GM19328 (cell line): ENCODE measurements at regions not wholly inside any gene's neighbourhood (a gene's known extent, or its start where the extent isn't known, plus 50 kb on each side); places are given as distances from the start of the nearest gene placed in this dataset.
"Not testable (repeated sequence)": the region's sequence is repeated elsewhere in the genome, so short reads cannot be mapped to it uniquely, and the experiment has no call there.

Experiments
- ATAC-seq: cut with Tn5 transposase; IDR thresholded peaks from one replicate; pipeline ENCODE4 v1.9.1; 2021; ENCODE audit warnings: mild to moderate bottlenecking, moderate library complexity; ENCODE audit not compliant: unreplicated experiment

- ATAC-seq: no peak
These were observed 161.4 kb upstream of the CDH11 start for GRCh38 chr16:65283181-65283651.

DNA sequence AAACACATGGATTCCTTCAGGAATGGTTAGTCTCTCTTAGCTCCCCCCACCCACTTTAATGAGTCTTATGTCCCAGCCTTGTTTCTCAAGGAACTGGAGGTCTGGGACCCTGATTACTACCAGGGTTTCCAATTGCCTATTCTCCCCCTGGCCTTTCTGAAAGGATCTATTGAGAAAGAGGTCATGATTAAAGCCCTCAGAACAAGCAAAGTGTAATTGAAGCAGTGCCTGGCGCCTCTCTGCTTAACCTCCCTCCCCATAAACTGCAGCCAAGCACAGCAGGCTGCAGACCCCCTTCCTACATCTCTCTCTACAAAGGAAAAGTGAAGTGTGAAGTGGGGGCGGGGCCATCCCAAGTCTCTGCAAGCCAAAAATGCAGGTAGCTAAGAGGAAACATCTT, 159.7 kb upstream of the CDH11 start:
- no peak for ATAC-seq

DNA sequence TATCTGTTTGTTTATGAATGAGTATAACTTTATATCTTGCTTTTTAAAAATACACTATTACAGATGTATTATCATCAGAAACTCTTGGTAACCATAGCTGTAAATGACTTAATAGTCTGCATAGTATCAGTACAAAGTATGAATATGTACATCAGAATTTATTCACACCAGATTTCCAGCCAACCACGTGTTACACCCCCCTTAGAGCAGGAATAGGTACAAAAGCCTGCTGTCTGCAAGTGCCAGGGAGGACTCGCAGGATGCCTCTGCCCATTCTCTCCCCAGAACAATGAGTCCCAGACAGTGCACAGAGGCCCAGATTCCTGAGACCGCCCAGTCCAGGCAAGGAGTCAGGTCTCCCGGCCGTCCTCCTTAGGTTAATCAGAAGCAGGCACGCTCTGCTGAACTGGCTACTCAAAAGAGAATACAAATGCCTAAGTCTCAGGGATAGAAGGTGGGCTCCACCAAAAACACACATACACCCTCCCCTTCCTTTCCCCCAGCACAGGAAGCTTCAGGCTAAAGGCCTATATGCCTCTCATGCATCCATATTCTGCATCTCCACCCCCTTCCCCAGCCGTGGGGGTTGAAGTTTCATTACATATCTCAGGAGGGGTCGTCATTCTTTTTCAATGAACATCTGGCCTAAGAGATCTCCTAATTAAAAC, 159.1 kb upstream of the CDH11 start:
- ATAC-seq: no peak

- ATAC-seq: no peak
These were observed 157.7 kb upstream of the CDH11 start for GRCh38 chr16:65279576-65279975.

GRCh38 chr16:65278874-65279273, 157.0 kb upstream of the CDH11 start:
- no peak for ATAC-seq

GRCh38 chr16:65274566-65274965, 152.7 kb upstream of the CDH11 start:
- no peak for ATAC-seq

- ATAC-seq: no peak
These were observed 151.0 kb upstream of the CDH11 start for GRCh38 chr16:65272699-65273414.

GRCh38 chr16:65271996-65272395, 150.1 kb upstream of the CDH11 start:
- no peak for ATAC-seq

GRCh38 chr16:65268331-65268730, 146.5 kb upstream of the CDH11 start:
- no peak for ATAC-seq

DNA sequence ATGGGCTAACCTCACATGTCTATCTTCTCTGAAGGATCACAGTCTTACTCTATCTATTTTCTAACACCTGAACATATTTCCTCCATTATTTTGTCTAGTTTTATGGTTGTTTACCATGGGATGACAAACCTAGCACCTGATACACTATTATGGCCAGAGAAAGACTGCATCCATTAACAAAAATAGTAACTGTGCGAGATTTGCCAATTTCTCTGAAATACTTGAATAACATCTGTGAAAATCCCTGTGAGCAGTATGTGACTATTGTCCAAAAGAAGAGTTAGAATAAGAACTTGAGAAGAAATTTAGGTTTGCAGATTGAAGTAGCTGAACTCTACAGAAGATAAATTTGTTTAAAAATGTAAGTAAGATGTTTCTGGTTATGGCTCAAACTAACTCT, 142.0 kb upstream of the CDH11 start:
- no peak for ATAC-seq

GRCh38 chr16:65260746-65261145, 138.9 kb upstream of the CDH11 start:
- ATAC-seq: no peak

DNA sequence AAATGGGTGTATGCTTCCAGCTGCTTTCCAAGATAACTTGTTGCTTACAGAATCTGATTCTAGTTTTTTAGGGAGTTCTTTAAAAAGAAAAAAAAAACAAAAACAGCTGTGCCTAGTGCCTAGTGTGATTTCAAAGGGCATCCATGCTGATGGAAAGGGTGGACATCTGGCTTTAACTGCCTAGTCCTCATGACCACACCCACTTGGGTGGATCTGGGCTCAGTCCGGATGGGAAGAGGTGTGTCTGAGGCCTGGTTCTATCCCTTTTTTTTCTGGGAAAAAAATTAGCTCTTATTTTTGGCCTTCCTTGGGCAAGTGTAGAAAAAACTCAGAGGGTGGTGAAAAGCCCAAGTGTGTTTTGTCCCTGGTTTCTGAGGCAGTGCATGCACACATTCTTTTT, 132.3 kb upstream of the CDH11 start:
- ATAC-seq: no peak

- no peak for ATAC-seq
These were observed 127.9 kb upstream of the CDH11 start for GRCh38 chr16:65249768-65250167.

DNA sequence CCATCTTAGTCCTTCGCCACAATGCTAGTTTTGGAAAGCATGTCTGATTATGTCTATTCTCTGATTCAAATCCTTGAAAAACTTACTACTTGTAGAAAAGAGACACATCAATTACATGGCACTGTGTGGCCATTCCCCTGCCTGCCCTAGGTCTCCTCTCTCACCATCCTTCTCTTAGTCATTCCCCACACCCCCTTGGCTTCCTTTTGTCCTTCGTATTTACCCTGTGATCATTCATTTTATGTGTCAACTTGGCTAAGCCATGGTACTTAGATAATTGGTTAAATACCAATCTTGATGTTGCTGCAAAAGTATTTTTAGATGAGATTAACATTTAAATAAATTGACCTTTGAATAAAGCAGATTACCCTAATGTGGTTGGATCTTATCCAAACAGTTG, 122.9 kb upstream of the CDH11 start:
- no peak for ATAC-seq

- ATAC-seq: no peak
These were observed 113.7 kb upstream of the CDH11 start for GRCh38 chr16:65235339-65236177.

GRCh38 chr16:65234721-65235320, 113.0 kb upstream of the CDH11 start:
- not testable (repeated sequence) for ATAC-seq

DNA sequence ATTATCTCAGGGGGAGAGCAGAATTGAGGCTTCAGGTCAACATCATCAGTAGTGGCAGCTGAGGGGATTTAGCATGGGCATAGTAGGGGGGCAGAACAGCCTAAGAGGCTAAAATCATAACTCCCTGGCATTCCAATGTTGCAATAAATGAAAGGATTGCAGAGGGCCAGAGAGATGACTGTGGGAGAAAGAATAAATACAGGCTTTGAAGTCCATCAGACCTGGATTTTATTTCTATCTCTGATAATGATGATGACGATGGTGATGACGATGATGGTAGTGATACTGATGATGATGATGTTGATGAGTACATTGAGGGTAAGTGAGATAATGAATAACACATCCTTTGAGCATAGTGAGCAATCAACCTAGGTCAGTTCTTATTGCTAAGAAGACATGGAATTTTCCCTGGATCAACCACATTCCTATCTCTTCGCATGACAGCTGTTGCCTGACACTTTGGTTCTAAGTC, 107.4 kb upstream of the CDH11 start:
- no peak for ATAC-seq

GRCh38 chr16:65227150-65227835, 105.4 kb upstream of the CDH11 start:
- ATAC-seq: no peak

- ATAC-seq: no peak
These were observed 104.2 kb upstream of the CDH11 start for GRCh38 chr16:65226077-65226476.

DNA sequence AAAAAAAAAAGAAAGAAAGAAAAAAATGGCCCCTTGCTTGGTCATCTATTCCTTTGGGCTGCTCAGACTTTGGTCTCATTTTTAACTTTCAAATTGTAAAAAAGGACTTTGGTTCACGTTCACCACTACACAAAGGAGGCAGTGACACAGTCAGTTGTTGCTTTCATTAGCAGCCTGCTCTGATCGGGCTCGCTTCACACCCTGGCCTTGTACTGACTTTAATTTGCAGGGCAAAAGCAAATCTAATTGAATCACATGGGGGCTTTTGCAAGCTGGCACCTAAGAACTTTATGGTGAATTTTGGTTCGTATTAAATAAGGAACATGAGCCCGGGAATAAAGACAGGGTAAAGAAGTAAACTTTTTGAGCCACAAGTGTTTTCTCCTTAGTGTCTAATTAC, 103.6 kb upstream of the CDH11 start:
- ATAC-seq: no peak

DNA sequence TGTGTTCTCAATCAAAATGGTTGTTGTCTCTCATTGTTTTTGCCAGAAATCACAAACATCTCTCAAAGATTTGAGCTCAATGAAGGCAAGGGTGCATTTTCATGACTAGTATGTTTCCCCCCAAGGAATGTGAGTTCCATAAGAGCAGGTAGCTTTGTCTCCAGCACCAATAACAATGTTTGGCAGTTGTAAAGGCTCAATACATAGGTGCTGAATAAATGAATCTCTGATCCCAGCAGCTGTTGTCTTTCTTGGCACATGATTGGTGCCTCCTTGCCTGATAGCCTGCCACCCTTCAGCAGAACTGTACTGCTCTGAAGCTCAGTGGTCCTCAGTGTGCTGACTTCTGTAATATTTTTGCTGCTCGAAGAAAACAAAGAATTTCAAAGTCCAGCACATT, 103.1 kb upstream of the CDH11 start:
- ATAC-seq: no peak
